ENCODE measurements at regions not wholly inside any gene's neighbourhood (a gene's known extent, or its start where the extent isn't known, plus 50 kb on each side); places are given as distances from the start of the nearest gene placed in this dataset.
A peak's percentile ranks its signal among the peaks of the same experiment; 100 is the strongest.

GRCh38 chr2:200216310-200216709 is 90.2 kb upstream of the SPATS2L start:
- DNase-seq (ENCODE audit: low read depth), result no peak

- no peak for DNase-seq (ENCODE audit: low read depth)
Measured at GRCh38 chr2:200217320-200217719, 89.2 kb upstream of the SPATS2L start.

DNA sequence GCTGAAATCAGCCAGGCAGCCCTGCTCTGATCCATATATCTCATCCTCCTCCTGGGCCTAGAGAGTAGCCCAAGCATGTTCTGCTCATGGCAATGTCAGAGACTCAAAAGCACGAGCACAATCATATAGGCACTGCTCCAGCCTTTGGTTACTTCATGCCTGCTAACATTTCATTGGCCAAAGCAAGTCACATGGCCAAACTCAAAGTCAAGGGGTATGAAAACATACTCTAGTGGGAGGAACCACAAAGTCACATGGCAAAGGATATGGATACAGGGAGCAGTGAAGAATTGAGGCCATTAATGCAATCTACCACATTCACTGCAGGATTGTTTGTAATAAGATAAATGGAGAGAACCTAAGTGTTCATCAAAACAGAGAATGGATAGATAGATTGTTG is 87.8 kb upstream of the SPATS2L start:
- no peak for DNase-seq (ENCODE audit: low read depth)

- DNase-seq (ENCODE audit: low read depth), result no peak
Measured at GRCh38 chr2:200219309-200220113, 87.0 kb upstream of the SPATS2L start.

- DNase-seq (ENCODE audit: low read depth), result no peak
Measured at GRCh38 chr2:200220251-200220650, 86.2 kb upstream of the SPATS2L start.

- DNase-seq (ENCODE audit: low read depth), result no peak
Measured at GRCh38 chr2:200221055-200221955, 85.2 kb upstream of the SPATS2L start.

- DNase-seq (ENCODE audit: low read depth), result no peak
Measured at GRCh38 chr2:200222791-200223190, 83.7 kb upstream of the SPATS2L start.

GRCh38 chr2:200223205-200223784 is 83.2 kb upstream of the SPATS2L start:
- no peak for DNase-seq (ENCODE audit: low read depth)

DNA sequence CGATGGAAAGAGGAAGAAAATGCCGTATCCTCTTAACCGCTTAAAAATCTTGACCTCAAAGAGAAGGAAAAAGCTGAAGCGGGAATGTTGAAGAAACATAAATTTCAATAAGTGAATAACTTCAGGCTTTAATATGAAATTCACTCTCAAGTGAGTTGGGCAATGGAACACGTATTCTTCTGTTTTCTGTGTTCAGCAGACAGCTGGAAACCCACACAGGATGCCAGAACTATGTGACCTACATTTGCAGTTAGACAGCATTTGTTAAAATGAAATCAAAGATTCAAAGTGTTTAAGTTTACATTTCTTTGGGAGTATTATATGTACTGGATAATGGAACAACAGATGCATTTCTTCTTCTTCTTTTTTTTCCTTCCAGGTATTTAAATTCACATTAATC is 80.5 kb upstream of the SPATS2L start:
- DNase-seq (ENCODE audit: low read depth), result no peak

GRCh38 chr2:200226451-200227426 is 79.8 kb upstream of the SPATS2L start:
- DNase-seq (ENCODE audit: low read depth), result no peak

DNA sequence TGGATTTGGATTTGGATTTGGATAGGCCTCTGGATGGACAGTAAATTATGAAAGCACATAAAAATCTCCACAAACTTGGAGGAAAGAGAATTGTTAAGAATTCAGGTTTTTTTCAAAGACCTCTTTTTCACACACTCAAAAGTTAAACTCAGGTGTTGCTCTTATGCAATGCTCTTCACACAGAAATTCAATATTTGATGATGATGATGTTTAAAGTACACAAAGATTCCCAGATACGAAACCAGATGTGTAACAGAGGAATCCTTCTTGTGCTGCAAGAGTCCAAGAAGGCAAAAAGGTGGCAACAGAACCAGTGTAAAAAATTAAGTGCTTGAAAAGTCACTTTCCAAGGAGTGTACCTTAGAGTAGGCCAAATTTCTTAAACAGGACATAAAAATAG is 75.8 kb upstream of the SPATS2L start:
- DNase-seq (ENCODE audit: low read depth), result no peak

DNA sequence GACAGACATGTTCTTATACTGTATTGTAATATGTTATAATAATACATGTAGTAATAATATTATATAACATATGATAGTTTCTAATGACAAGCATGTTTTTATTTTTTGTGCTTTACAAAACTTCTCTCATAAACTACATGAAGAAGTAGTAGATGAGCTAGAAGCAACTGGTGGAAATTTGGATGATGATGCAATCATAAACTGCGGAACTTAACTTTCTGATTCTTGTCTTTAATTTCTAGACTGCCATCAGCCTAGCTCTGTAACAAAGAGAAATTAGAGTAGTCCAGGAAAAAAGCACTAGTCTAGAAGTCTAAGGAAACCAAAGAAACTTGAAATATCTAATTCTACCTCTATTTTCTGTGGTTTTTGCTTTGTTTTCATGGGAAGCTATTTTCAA is 71.0 kb upstream of the SPATS2L start:
- no peak for DNase-seq (ENCODE audit: low read depth)

GRCh38 chr2:200239216-200239615 is 67.3 kb upstream of the SPATS2L start:
- DNase-seq (ENCODE audit: low read depth), result no peak

DNA sequence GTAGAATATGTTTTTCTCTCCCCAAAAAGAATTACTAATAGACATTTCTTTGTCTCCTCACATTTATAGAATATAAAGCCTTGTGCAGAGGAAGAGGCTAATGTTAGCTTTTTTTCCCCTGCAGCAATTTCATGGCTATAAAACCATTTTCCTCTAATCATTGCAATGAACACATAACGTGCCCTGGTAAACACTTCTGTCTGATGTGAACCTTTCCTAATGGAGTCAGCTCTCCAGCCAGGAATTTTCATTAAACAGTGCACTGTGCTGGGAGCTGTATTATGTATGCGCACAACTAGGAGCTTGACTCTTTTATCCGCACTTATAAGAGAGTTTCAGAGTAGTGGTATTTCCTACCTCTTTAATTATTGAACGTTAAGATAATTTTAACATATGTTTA is 63.9 kb upstream of the SPATS2L start:
- no peak for DNase-seq (ENCODE audit: low read depth)

- DNase-seq (ENCODE audit: low read depth), result no peak
Measured at GRCh38 chr2:200243441-200243840, 63.1 kb upstream of the SPATS2L start.

DNA sequence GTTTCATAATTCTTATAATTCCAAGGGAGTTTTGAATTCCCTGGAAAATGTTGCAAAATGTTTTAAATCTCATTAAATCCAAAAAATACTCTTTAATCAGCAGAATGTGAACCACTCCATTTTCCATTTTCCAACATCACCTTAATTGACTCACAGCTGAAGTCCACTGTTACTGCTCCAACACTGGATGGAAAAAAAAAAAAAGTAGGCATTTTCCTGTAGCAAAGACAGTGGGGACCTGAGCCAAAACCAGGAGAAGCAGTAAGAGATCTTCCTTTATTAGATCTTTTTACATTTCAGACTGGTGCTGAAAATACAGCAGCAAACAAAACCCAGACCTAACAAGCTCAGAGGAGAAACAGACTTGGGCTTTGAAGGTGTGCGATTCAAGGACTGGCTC is 62.4 kb upstream of the SPATS2L start:
- no peak for DNase-seq (ENCODE audit: low read depth)

DNA sequence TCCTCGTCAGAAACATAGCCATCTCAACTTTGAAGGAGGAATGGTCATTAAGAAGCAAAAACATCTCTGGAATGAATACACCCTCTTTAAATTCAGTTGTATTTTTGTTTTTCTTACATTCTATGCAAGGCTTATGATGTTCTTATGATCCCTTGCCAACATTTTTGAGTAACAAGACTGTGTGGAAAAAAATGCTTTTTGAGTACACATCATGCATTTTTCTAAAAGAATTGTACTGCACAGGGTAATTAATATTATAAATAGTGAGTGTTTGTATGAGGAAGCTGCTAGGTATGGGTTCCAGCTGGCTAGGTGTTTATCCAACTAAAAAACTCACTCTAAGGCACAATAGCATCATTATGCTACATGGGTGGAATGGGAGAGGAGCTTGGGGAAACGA is 59.0 kb upstream of the SPATS2L start:
- no peak for DNase-seq (ENCODE audit: low read depth)

GRCh38 chr2:200252265-200253067 is 54.0 kb upstream of the SPATS2L start:
- DNase-seq (ENCODE audit: low read depth), result peak; percentile 3

DNA sequence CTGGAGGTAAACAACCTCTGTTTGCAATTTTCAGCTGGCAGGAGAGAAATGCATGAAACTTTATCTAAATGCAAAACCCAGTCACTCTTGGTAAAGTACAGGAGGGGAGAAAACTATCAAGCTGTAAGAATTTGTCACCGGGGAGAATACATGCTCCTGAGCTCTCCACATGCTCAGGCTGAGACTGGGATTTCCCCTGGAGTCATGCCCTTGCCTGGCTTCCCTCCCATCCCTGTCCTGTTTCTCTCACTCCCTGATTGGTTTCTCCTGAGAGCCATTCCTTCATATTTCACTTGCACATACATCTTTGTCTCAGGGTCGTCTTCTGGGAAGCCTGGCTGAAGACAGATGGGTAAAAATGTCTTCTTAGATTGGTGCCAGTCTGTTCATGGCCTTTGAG is 52.9 kb upstream of the SPATS2L start:
- no peak for DNase-seq (ENCODE audit: low read depth)

DNA sequence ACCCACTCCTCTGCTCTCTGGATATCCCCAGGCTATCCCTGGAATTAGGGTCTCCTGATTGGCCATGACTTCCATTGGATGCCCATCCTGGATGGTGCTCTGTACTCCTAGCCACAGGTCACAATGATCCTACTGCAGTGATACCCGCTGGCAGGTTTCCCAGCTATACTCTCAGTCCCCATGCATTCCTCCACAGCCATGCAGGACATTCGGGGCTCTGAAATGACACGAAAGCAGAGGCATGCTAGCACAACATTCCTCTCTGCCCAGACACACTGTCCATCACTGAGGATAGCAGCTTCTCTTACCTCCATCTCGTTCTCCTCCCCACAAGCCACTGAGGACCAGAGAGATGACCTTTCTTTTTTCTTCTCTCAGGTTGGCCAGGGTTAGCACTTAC is 51.7 kb upstream of the SPATS2L start:
- DNase-seq (ENCODE audit: low read depth), result no peak

- DNase-seq (ENCODE audit: low read depth), result no peak
Measured at GRCh38 chr2:200255549-200255948, 50.9 kb upstream of the SPATS2L start.
